DND-41 (cell line): ENCODE measurements at regions not wholly inside any gene's neighbourhood (a gene's known extent, or its start where the extent isn't known, plus 50 kb on each side); places are given as distances from the start of the nearest gene placed in this dataset.

Experiments
- ATAC-seq: fragments of 200-7000 bp; cut with Tn5 transposase; 3 replicates; pipeline ENCODE4 v1.9.1; 2021; ENCODE audit warnings: low read depth; ENCODE audit not compliant: insufficient read depth
- DNase-seq: peaks from one replicate; pipeline ENCODE4 v3.0.0-alpha.2; 2020
- H2AFZ ChIP-seq: 2 replicates; pipeline ENCODE4 v1.6.0; 2012; ENCODE audit warnings: low read depth, low read length
- H3K27ac ChIP-seq: 2 replicates; pipeline ENCODE4 v1.5.1; 2012; ENCODE audit warnings: low read length, inconsistent platforms
- H3K27me3 ChIP-seq: fragments of 200-600 bp; sonication (generic); 2 replicates; pipeline ENCODE4 v1.6.0; 2012; ENCODE audit warnings: low read length, mild to moderate bottlenecking, inconsistent platforms; ENCODE audit not compliant: insufficient read depth, poor library complexity
- H3K36me3 ChIP-seq: 2 replicates; pipeline ENCODE4 v1.5.1; 2012; ENCODE audit warnings: low read length, inconsistent platforms; ENCODE audit not compliant: insufficient read depth
- H3K4me1 ChIP-seq: 2 replicates; pipeline ENCODE4 v1.5.1; 2012; ENCODE audit warnings: mild to moderate bottlenecking, low read length; ENCODE audit not compliant: insufficient read depth
- H3K4me2 ChIP-seq: 2 replicates; pipeline ENCODE4 v1.6.0; 2012; ENCODE audit warnings: mild to moderate bottlenecking, moderate library complexity, low read length, inconsistent platforms; ENCODE audit not compliant: insufficient read depth
- H3K4me3 ChIP-seq, 2 experiments: fragments of 200-600 bp in 1 of 2; shearing (Covaris generic) in 1 of 2; 2 replicates each; pipeline ENCODE4 v1.5.1; 2012 to 2016; ENCODE audit warnings: inconsistent platforms in 2 of 2, low read length in 2 of 2, mild to moderate bottlenecking in 2 of 2, low read depth in 1 of 2, moderate library complexity in 1 of 2
- H3K79me2 ChIP-seq: 2 replicates; pipeline ENCODE4 v1.6.0; 2012; ENCODE audit warnings: low read length, inconsistent platforms; ENCODE audit not compliant: insufficient read depth
- H3K9ac ChIP-seq: 2 replicates; pipeline ENCODE4 v1.6.0; 2012; ENCODE audit warnings: low read depth, mild to moderate bottlenecking, inconsistent platforms, low read length, moderate library complexity
- H3K9me3 ChIP-seq: 2 replicates; pipeline ENCODE4 v1.5.1; 2012; ENCODE audit warnings: low read length, moderate library complexity, mild to moderate bottlenecking, inconsistent platforms; ENCODE audit not compliant: insufficient read depth, severe bottlenecking
- H4K20me1 ChIP-seq: 2 replicates; pipeline ENCODE4 v1.6.0; 2012; ENCODE audit warnings: low read length; ENCODE audit not compliant: insufficient read depth
- EZH2 ChIP-seq: IDR thresholded peaks from 3 replicates; pipeline ENCODE4 v1.6.1; 2012; ENCODE audit warnings: borderline replicate concordance, low read depth, mild to moderate bottlenecking, moderate library complexity, low read length, inconsistent platforms; ENCODE audit not compliant: severe bottlenecking
- TF ChIP-seq, protein P1 (sequence below): IDR thresholded peaks from 2 replicates; pipeline ENCODE4 v1.5.1; 2012; ENCODE audit warnings: borderline replicate concordance, low read length, moderate library complexity, mild to moderate bottlenecking; ENCODE audit not compliant: poor library complexity, severe bottlenecking; ENCODE audit errors: extremely low read depth

DNA sequence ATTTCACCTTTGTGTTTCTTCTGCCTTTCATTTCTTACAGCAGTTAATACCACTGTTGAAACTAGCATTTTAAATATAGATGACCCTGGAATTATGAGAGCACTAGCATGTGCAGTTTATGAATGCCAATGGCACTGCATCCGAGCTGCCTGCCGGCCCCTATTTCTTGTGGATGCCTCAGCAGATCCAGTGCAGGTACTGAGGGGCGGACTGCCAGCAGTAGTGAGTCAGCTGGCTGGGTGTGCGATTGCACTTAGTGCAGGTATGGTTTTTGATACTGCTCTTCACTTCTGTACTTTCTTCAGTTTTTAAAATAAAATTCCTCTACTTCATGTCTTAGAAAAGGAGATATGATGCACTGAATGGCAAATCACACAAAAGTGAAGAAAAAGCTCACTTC, 453.0 kb downstream of the DIPK2A start:
- Histone ChIP-seq H4K20me1 (no peaks in the 10 kb centered on the region), H3K79me2 (no peaks in the 10 kb centered on the region), H3K9ac (no peak overlapping the region), H3K4me2 (no peak overlapping the region), H2AFZ (no peak overlapping the region), H3K36me3 (no peaks in the 10 kb centered on the region), H3K4me1 (no peaks in the 10 kb centered on the region), H3K27me3 (no peaks in the 10 kb centered on the region), H3K27ac (no peak overlapping the region), H3K9me3 (no peaks in the 10 kb centered on the region), H3K4me3 (no peak overlapping the region)
- DNase-seq (no peak), ATAC-seq (no peak)
- TF ChIP-seq, protein P1, sequence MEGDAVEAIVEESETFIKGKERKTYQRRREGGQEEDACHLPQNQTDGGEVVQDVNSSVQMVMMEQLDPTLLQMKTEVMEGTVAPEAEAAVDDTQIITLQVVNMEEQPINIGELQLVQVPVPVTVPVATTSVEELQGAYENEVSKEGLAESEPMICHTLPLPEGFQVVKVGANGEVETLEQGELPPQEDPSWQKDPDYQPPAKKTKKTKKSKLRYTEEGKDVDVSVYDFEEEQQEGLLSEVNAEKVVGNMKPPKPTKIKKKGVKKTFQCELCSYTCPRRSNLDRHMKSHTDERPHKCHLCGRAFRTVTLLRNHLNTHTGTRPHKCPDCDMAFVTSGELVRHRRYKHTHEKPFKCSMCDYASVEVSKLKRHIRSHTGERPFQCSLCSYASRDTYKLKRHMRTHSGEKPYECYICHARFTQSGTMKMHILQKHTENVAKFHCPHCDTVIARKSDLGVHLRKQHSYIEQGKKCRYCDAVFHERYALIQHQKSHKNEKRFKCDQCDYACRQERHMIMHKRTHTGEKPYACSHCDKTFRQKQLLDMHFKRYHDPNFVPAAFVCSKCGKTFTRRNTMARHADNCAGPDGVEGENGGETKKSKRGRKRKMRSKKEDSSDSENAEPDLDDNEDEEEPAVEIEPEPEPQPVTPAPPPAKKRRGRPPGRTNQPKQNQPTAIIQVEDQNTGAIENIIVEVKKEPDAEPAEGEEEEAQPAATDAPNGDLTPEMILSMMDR: no peak
- no peak for TF ChIP-seq EZH2

DNA sequence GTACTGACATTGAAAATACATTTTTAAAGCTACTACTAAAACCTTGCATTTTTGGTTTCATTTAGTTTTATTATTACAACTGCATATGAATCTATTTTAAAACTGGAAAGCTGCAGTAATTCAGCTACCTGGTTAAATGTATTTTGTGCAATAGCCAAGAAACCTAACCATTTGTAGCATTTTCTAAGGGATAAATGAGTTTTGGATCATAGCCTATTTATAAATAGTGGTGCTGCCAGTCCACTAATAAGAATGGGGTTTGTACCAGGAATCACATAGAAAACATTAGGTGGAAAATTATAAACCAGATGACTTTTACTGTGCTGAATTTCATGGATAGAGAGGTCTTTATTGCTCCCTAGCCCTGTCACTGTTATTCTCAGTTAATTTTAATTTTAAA, 454.7 kb downstream of the DIPK2A start:
- no peaks in the 10 kb centered on the region for H3K79me2 ChIP-seq
- H3K4me2 ChIP-seq: no peak overlapping the region
- H3K36me3 ChIP-seq: no peaks in the 10 kb centered on the region
- no peaks in the 10 kb centered on the region for H3K9me3 ChIP-seq
- no peaks in the 10 kb centered on the region for H3K27me3 ChIP-seq
- DNase-seq (no peak), ATAC-seq (no peak)
- no peak overlapping the region for H3K9ac ChIP-seq
- no peak overlapping the region for H3K4me3 ChIP-seq
- H2AFZ ChIP-seq: no peak overlapping the region
- TF ChIP-seq EZH2: no peak
- TF ChIP-seq, protein P1: no peak
- H3K27ac ChIP-seq: no peak overlapping the region
- no peaks in the 10 kb centered on the region for H4K20me1 ChIP-seq
- no peaks in the 10 kb centered on the region for H3K4me1 ChIP-seq

DNA sequence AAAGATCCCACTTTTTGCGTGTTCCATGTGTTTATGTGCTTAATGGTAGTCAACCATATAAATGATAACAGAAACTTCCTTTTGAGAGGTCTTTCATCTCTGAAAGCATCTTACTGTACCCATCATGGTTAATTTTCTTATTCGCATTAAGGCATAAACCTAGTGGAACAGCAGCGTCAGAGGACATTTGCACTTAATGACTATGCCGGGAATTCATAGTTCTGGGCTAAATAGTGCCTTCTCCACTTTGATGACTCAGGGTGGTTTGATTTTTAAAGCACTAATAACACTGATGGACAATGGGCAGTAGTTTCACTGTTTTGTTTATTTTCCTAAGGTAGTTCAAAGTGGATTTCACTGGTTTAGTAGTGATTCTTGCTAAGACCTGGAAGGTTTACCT, 455.3 kb downstream of the DIPK2A start:
- Histone ChIP-seq H3K27ac (no peak overlapping the region), H3K4me3 (no peak overlapping the region), H4K20me1 (no peaks in the 10 kb centered on the region), H3K9me3 (no peaks in the 10 kb centered on the region), H3K79me2 (no peaks in the 10 kb centered on the region), H3K27me3 (no peaks in the 10 kb centered on the region), H3K9ac (no peak overlapping the region), H3K36me3 (no peaks in the 10 kb centered on the region), H3K4me1 (no peaks in the 10 kb centered on the region), H2AFZ (no peak overlapping the region), H3K4me2 (no peak overlapping the region)
- DNase-seq (no peak), ATAC-seq (no peak)
- TF ChIP-seq, protein P1: no peak
- TF ChIP-seq EZH2: no peak

DNA sequence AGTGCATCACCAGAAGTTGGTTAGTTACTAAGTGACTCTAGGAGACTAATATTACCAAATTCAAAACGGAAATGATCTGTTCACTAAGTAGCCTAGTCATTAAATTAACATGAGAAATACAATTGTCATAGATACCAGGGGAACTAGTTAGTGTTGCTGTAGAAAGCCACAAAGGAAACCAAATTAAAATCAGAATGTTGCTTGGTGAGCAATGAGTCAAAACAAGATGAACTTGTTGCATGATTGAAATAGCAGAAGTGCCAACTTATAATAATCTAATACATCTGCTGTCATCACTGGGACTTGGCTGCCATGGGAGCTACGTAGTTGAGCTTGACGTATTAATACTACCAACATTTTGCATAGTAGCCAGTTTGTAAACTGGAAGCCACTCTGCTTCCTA, 458.1 kb downstream of the DIPK2A start:
- H3K27ac ChIP-seq: no peak overlapping the region
- no peaks in the 10 kb centered on the region for H3K4me1 ChIP-seq
- no peak for DNase-seq
- H3K36me3 ChIP-seq: no peaks in the 10 kb centered on the region
- ATAC-seq: no peak
- TF ChIP-seq EZH2: no peak
- TF ChIP-seq, protein P1: no peak
- H3K79me2 ChIP-seq: no peaks in the 10 kb centered on the region
- no peak overlapping the region for H3K4me2 ChIP-seq
- no peaks in the 10 kb centered on the region for H3K9me3 ChIP-seq
- no peak overlapping the region for H3K4me3 ChIP-seq
- no peak overlapping the region for H2AFZ ChIP-seq
- H4K20me1 ChIP-seq: no peaks in the 10 kb centered on the region
- no peaks in the 10 kb centered on the region for H3K27me3 ChIP-seq
- H3K9ac ChIP-seq: no peak overlapping the region
